ENCODE measurements at regions not wholly inside any gene's neighbourhood (a gene's known extent, or its start where the extent isn't known, plus 50 kb on each side); places are given as distances from the start of the nearest gene placed in this dataset.

DNA sequence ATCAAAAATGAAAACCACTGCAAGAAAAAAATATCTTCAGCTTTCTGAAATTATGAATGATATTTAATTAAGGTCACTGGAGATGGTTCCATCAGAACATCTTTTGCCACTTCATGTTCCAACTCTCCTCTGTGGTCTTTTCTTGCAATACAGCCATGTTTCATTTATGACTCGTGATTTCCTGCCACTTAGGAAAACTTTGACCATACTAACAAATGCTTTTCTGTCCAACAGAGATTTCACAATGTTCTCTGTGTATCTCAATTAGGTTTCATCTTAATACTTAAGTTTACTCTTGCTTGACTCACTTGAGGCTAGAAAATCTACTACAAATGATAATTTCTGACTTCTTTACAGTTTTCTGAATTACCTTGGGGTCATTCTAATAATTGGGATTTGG lies 330.9 kb downstream of the CXXC4 start:
- TF ChIP-seq, protein P1, sequence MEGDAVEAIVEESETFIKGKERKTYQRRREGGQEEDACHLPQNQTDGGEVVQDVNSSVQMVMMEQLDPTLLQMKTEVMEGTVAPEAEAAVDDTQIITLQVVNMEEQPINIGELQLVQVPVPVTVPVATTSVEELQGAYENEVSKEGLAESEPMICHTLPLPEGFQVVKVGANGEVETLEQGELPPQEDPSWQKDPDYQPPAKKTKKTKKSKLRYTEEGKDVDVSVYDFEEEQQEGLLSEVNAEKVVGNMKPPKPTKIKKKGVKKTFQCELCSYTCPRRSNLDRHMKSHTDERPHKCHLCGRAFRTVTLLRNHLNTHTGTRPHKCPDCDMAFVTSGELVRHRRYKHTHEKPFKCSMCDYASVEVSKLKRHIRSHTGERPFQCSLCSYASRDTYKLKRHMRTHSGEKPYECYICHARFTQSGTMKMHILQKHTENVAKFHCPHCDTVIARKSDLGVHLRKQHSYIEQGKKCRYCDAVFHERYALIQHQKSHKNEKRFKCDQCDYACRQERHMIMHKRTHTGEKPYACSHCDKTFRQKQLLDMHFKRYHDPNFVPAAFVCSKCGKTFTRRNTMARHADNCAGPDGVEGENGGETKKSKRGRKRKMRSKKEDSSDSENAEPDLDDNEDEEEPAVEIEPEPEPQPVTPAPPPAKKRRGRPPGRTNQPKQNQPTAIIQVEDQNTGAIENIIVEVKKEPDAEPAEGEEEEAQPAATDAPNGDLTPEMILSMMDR (IDR thresholded peaks at IDR 0.05; ENCODE audit: insufficient read depth, low read length, poor library complexity, severe bottlenecking) = no peak
- Histone ChIP-seq H3K27me3 (replicated peaks; ENCODE audit: control insufficient read depth, insufficient read depth, low read length) (no peaks in the 10 kb centered on the region), H3K36me3 (ENCODE audit: control insufficient read depth, insufficient read depth, low read length) (no peaks in the 10 kb centered on the region), H3K4me3 (replicated peaks; ENCODE audit: low read depth, low read length) (no peak overlapping the region)
- DNase-seq (ENCODE audit: extremely low read depth, insufficient read length) = no peak

DNA sequence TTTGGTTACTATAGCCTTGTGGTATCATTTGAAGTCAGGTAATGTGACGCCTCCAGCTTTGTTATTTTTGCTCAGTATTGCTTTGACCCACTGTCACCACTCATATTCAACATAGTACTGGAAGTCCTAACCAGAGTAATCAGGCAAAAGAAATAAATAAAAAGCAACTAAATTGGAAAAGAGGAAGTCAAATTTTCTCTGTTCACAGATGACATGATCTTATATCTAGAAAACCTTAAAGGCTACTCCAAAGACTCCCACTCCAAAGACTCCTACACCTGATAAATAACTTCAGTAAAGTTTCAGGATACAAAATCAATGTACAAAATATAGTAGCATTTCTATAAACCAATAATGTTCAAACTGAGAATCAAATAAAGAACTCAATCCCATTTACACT lies 348.6 kb downstream of the CXXC4 start:
- TF ChIP-seq, protein P1 (IDR thresholded peaks at IDR 0.05; ENCODE audit: insufficient read depth, low read length, poor library complexity, severe bottlenecking) = no peak
- Histone ChIP-seq H3K4me3 (replicated peaks; ENCODE audit: low read depth, low read length) (no peak overlapping the region), H3K36me3 (ENCODE audit: control insufficient read depth, insufficient read depth, low read length) (no peaks in the 10 kb centered on the region), H3K27me3 (replicated peaks; ENCODE audit: control insufficient read depth, insufficient read depth, low read length) (no peaks in the 10 kb centered on the region)
- DNase-seq (ENCODE audit: extremely low read depth, insufficient read length) = no peak

DNA sequence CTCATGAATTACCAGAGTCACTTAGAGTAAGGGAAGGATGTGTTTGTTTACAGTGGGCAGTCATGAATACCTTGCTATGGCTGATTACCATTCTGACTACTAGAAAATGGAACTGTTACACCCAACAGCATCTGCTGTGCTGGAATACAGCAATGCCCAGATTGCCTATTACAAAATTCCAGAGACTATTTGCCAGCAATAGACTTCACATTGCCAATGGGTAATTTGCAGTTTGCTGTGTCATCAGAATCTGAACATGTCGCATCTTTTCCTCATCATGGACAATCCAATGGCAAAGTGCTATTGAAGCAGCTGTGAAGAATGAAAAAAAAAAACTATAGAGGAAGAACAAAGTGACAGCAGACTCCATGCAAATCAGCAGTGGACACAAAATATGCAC lies 356.6 kb downstream of the CXXC4 start:
- H3K36me3 ChIP-seq (ENCODE audit: control insufficient read depth, insufficient read depth, low read length) = no peaks in the 10 kb centered on the region
- TF ChIP-seq, protein P1 (IDR thresholded peaks at IDR 0.05; ENCODE audit: insufficient read depth, low read length, poor library complexity, severe bottlenecking) = no peak
- no peak for DNase-seq (ENCODE audit: extremely low read depth, insufficient read length)
- no peaks in the 10 kb centered on the region for H3K27me3 ChIP-seq (replicated peaks; ENCODE audit: control insufficient read depth, insufficient read depth, low read length)
- no peak overlapping the region for H3K4me3 ChIP-seq (replicated peaks; ENCODE audit: low read depth, low read length)

DNA sequence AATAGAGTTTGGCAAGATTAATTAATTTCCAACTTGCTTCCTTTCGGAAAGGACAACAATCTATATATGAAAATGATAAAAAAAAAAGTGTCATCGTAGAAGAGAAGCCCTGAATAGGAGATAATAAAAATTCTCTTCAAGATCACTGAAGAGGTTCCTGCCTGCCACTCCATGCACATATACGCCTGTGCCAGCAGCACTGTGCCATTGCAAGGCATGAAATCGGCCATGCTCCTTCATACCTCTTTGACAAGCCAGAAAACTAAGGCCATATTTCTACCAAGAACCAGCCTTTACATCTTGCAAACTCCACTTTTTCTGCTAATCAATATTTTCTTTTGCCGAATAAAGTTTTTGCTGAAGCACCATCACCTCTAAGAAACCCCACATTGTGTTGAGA lies 365.5 kb downstream of the CXXC4 start:
- Histone ChIP-seq H3K4me3 (replicated peaks; ENCODE audit: low read depth, low read length) (no peak overlapping the region), H3K27me3 (replicated peaks; ENCODE audit: control insufficient read depth, insufficient read depth, low read length) (no peaks in the 10 kb centered on the region), H3K36me3 (ENCODE audit: control insufficient read depth, insufficient read depth, low read length) (no peaks in the 10 kb centered on the region)
- no peak for DNase-seq (ENCODE audit: extremely low read depth, insufficient read length)
- TF ChIP-seq, protein P1 (IDR thresholded peaks at IDR 0.05; ENCODE audit: insufficient read depth, low read length, poor library complexity, severe bottlenecking) = no peak

DNA sequence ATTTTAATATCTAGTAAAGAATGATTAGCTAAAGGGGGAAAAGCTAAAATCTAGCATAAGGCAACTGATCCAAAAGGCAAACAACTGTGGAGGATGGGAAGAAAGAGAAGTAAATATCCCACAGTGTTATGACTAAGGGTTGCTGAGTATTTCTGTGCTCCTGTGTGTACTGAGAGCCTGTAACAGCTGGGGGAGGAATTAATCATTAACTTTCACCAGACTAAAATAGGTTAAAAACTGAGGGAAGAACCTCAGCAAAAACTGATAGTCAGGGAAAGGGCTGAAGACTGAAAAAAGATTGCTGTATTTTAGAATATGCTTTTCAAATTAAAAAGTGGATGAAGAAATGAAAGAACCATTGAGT lies 365.9 kb downstream of the CXXC4 start:
- no peak for DNase-seq (ENCODE audit: extremely low read depth, insufficient read length)
- TF ChIP-seq, protein P1 (IDR thresholded peaks at IDR 0.05; ENCODE audit: insufficient read depth, low read length, poor library complexity, severe bottlenecking) = no peak
- no peaks in the 10 kb centered on the region for H3K36me3 ChIP-seq (ENCODE audit: control insufficient read depth, insufficient read depth, low read length)
- no peak overlapping the region for H3K4me3 ChIP-seq (replicated peaks; ENCODE audit: low read depth, low read length)
- no peaks in the 10 kb centered on the region for H3K27me3 ChIP-seq (replicated peaks; ENCODE audit: control insufficient read depth, insufficient read depth, low read length)

Measured in GM06990 (cell line).